Inflammatory macrophage treated with lipopolysaccharide for 4 hours (primary cell): ENCODE measurements at regions not wholly inside any gene's neighbourhood (a gene's known extent, or its start where the extent isn't known, plus 50 kb on each side); places are given as distances from the start of the nearest gene placed in this dataset.

Experiments
- DNase-seq: peaks from one replicate; pipeline ENCODE4 v3.0.0-alpha.2; 2020

- DNase-seq = no peak
These were observed 1216.0 kb upstream of the PCDH20 start for GRCh38 chr13:62631619-62632018.

- no peak for DNase-seq
These were observed 1215.5 kb upstream of the PCDH20 start for GRCh38 chr13:62631124-62631523.

- no peak for DNase-seq
These were observed 1214.0 kb upstream of the PCDH20 start for GRCh38 chr13:62629618-62630017.

GRCh38 chr13:62627226-62627625, 1211.6 kb upstream of the PCDH20 start:
- no peak for DNase-seq

DNA sequence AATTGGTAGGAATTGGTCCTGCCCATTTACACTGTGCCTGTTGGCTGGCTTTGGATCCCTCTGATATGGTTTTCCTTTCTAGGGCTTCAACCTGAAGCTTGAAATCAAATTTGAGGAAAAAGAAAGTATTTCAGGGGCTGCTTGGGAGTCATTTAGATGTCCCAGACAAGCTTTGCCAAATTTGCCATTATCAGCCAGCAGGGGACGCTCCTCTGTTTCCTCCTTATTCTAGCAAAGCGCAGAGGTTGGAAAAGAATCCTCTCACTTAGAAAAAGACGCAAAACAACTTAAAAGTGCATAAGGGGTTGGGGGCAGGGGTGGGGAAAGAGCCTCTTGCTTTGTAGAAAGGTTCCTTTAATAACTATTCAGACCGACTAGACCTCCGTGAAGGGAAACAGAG, 1211.1 kb upstream of the PCDH20 start:
- DNase-seq = no peak

GRCh38 chr13:62625214-62625881, 1209.7 kb upstream of the PCDH20 start:
- no peak for DNase-seq

DNA sequence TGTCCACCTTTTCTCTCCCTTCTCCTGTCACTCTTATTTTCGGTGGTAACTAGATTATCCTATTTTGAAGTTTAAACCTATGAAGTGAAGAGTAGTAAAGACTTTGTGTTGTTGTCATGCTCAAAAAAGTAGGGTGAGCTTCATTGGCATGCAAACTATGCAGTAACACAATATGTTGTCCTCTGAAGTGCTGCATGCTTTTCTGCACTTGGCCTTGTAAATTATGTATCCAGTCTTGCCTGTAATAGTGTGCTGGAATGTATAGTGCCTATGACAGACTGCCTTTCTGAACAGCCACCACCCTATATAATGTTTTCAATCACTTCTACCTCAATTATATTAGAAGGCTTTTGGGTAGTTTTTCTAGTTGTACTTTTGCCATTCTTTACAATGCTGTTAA, 1198.2 kb upstream of the PCDH20 start:
- DNase-seq = no peak

GRCh38 chr13:62611343-62611742, 1195.7 kb upstream of the PCDH20 start:
- no peak for DNase-seq

- no peak for DNase-seq
These were observed 1183.1 kb upstream of the PCDH20 start for GRCh38 chr13:62598708-62599107.

GRCh38 chr13:62595976-62596375, 1180.3 kb upstream of the PCDH20 start:
- no peak for DNase-seq

- DNase-seq = no peak
These were observed 1178.2 kb upstream of the PCDH20 start for GRCh38 chr13:62593804-62594203.

GRCh38 chr13:62583466-62583865, 1167.8 kb upstream of the PCDH20 start:
- no peak for DNase-seq

DNA sequence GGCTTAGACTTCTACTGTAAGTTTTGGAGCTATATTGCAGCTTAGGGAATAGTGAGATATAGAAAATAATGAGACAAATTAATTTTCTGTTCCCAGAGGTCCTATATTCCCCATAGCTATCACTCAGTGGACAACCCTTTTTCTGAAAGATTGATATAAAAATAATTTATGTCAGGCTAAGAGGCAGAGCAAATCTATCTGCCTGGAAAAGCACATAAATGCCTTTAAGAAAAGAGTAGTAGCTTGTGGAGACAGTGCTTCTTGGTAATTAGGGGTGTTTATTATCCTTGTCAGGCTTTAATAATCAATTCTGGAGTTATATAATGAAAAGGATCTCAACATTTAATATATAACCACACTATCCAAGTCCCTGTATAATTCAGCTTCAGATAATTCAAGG, 1162.8 kb upstream of the PCDH20 start:
- DNase-seq = no peak

GRCh38 chr13:62564770-62565169, 1149.1 kb upstream of the PCDH20 start:
- DNase-seq = no peak

DNA sequence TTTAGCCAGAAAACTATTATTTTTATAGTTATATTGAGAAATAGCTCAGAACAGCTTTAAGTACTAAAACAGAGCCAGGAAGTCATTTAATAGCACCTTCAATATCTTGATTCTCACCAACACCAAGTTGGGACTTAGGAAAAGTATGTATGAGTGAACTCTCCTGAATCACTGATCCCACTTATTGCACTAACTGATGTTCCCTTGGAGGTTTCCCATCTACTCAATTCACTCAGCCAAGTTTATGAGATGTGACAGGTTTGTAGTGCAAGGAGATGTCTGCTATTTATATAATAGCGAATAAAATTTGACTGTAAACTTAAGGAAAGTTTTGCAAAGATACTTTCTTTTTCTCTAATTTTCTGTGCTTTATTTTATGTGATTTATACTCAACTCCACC, 1147.6 kb upstream of the PCDH20 start:
- no peak for DNase-seq

GRCh38 chr13:62556978-62557377, 1141.3 kb upstream of the PCDH20 start:
- DNase-seq = no peak

- DNase-seq = no peak
These were observed 1135.9 kb upstream of the PCDH20 start for GRCh38 chr13:62551588-62551987.

DNA sequence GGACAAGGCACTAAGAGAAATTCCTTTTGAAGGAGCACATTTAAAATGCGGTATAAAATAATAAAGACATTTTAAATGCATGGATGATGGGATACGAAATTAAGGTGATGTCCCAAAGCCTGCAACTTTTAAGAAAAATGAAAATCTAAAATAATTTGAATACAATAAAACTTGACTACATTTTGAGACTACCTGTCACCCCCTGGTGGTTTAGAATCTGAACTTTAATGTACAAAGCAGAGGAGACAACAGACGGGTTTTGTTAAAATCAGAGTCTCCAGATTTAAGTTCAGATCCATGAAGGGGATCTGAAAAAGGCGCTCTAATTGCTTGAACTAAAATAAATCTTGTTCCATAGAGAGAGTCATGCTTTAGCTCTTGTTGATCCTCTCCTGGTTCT, 1129.3 kb upstream of the PCDH20 start:
- no peak for DNase-seq

DNA sequence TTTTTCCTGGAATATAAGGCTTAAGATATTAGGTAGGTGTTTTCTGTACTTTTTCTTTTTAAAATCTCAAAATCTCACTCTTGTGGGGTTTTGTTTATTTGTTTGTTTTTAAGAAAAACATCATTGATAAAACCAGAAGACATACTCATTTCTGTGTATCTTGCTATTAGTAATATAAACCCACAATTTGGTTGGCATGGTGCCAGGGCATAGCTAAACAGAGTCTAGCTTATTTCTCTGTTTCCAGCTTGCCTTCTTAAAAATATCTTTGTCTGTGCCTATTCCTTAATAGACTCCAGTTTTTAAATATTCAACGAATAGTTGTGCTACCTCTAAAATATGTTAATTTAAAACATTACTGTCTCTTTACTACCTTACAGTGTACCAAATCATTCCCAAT, 1121.9 kb upstream of the PCDH20 start:
- DNase-seq = no peak

DNA sequence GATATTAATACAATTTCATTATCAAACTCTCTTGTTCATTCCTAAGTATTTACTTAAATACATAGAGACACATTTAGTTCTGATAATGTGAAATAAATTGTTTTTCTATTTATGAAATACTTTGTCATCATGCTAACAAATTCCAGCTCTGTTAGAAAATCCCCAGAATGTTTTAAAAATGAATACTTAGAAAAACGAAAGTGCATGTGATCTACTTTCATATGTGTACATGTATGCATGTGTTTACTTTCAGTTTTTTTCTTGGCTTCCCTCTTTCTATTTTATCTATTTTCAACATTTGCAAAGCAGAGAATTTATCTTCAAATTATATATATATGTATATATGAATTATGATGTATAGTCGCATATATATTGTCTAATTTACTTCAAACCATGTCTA, 1110.0 kb upstream of the PCDH20 start:
- DNase-seq = no peak

GRCh38 chr13:62524498-62524897, 1108.8 kb upstream of the PCDH20 start:
- no peak for DNase-seq

GRCh38 chr13:62524061-62524460, 1108.4 kb upstream of the PCDH20 start:
- no peak for DNase-seq

GRCh38 chr13:62512194-62513141, 1096.8 kb upstream of the PCDH20 start:
- DNase-seq = peak; percentile 29

DNA sequence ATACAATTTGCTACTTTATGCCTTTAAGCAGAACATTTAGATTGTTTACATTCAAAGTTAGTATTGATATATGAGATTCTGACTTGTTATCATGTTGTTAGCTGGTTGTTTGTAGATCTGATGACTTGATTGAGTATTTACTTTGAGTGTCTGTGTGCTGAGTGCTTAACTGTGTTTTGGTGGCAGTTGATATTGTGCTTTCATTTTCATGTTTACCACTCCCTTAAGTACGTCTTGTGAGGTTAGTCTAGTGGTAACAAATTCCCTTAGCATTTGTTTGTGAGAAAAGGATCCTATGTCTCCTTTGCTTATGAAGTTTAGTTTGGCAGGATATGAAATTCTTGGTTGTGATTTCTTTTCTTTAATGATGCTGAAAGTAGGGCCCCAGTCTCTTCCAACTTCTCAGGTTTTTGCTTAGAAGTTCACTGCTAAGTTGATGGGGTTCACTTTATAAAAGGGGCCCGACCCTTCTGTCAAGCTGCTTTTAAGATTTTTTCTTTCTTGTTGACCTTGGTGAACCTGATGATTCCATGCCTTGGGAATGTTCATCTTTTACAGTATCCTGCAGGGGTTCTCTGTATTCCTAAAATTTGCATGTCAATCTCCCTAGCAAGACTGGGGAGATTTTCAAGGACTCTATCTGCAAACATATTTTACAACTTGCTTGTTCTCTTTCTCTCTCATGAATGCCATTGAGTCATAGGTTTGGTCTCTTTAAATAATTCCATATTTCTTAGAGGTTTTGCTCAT, 1095.4 kb upstream of the PCDH20 start:
- DNase-seq = no peak
